ENCODE measurements at regions not wholly inside any gene's neighbourhood (a gene's known extent, or its start where the extent isn't known, plus 50 kb on each side); places are given as distances from the start of the nearest gene placed in this dataset.

- peak overlapping the region; percentile 51; the same call in 1 of the 2 replicates for H4K8ac ChIP-seq (ENCODE audit: extremely low read depth, insufficient read depth, low read length)
- WGBS, 2 experiments (ENCODE audit: extremely low coverage in 1 of 2, insufficient coverage in 1 of 2, insufficient read length in 1 of 2, insufficient replicate concordance in 2 of 2, low coverage in 1 of 2, low lambda C conversion rate in 2 of 2, missing lambda C conversion rate in 1 of 2) = 95% methylated on average over 2 of the region's 2 CpGs; no CpG with 5 or more reads in 1 of the 2 experiments
- POLR2A ChIA-PET (ENCODE audit: partially characterized antibody) = no interaction called here
- no peaks in the 10 kb centered on the region for H3K4me1 ChIP-seq (replicated peaks in 1 of 4; ENCODE audit: control insufficient read depth in 3 of 4, insufficient read depth in 4 of 4, low read length in 3 of 4)
- TF ChIP-seq CREB1 (IDR thresholded peaks at IDR 0.05) = no peak
- TF ChIP-seq SP1 (IDR thresholded peaks at IDR 0.05; ENCODE audit: low read depth, low read length) = no peak
- no peak for TF ChIP-seq RFX5 (IDR thresholded peaks at IDR 0.05; ENCODE audit: borderline replicate concordance, low read depth, low read length)
- TF ChIP-seq EP300 (IDR thresholded peaks at IDR 0.05; ENCODE audit: borderline replicate concordance in 1 of 2, low read depth in 2 of 2, low read length in 2 of 2) = no peak
- no peak for TF ChIP-seq EGR1 (IDR thresholded peaks at IDR 0.05; ENCODE audit: borderline replicate concordance, low read depth, low read length)
- no peak for TF ChIP-seq ASH2L (IDR thresholded peaks at IDR 0.05; ENCODE audit: low read length)
- TF ChIP-seq CBX5 (IDR thresholded peaks at IDR 0.05; ENCODE audit: low read depth, low read length) = no peak
- no peak for TF ChIP-seq CHD2 (IDR thresholded peaks at IDR 0.05; ENCODE audit: low read length)
- no peak for TF ChIP-seq NRF1 (IDR thresholded peaks at IDR 0.05; ENCODE audit: low read depth, low read length)
- TF ChIP-seq, protein P1, sequence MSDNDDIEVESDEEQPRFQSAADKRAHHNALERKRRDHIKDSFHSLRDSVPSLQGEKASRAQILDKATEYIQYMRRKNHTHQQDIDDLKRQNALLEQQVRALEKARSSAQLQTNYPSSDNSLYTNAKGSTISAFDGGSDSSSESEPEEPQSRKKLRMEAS (IDR thresholded peaks at IDR 0.05) = no peak
- no peak for TF ChIP-seq SRF (IDR thresholded peaks at IDR 0.05; ENCODE audit: low read depth, low read length)
- TF ChIP-seq SAP30 (IDR thresholded peaks at IDR 0.05; ENCODE audit: insufficient read depth, insufficient replicate concordance, low read length) = no peak
- no peak for TF ChIP-seq BACH1 (IDR thresholded peaks at IDR 0.05; ENCODE audit: low read length)
- no peak for TF ChIP-seq HDAC2 (IDR thresholded peaks at IDR 0.05; ENCODE audit: borderline replicate concordance in 1 of 2, low read depth in 2 of 2, low read length in 2 of 2)
- TF ChIP-seq, protein P2, sequence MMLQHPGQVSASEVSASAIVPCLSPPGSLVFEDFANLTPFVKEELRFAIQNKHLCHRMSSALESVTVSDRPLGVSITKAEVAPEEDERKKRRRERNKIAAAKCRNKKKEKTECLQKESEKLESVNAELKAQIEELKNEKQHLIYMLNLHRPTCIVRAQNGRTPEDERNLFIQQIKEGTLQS (IDR thresholded peaks at IDR 0.05; ENCODE audit: insufficient read depth, low read depth, low read length) = no peak
- no peaks in the 10 kb centered on the region for H3K79me2 ChIP-seq (ENCODE audit: control insufficient read depth in 1 of 2, insufficient read depth in 2 of 2, low read length in 2 of 2)
- H3K4me3 ChIP-seq (ENCODE audit: extremely low read depth in 1 of 4, insufficient read depth in 2 of 4, low read depth in 3 of 4, low read length in 4 of 4) = no peak overlapping the region
- no peaks in the 10 kb centered on the region for H4K20me1 ChIP-seq (replicated peaks in 1 of 2; ENCODE audit: control insufficient read depth in 1 of 2, insufficient read depth in 2 of 2, low read length in 2 of 2)
- no peak overlapping the region for H2AK5ac ChIP-seq (ENCODE audit: low read depth, low read length)
- no peak overlapping the region for H3K18ac ChIP-seq (ENCODE audit: extremely low read depth, low read length)
- no peak overlapping the region for H3K4ac ChIP-seq (replicated peaks; ENCODE audit: insufficient read length, low read depth, low read length)
- no peak overlapping the region for H3K4me2 ChIP-seq (ENCODE audit: insufficient read depth in 1 of 2, low read depth in 2 of 2, low read length in 2 of 2)
- H3K23ac ChIP-seq (ENCODE audit: insufficient read length) = no peak overlapping the region
- no peak overlapping the region for H3K14ac ChIP-seq (ENCODE audit: insufficient read length)
- H3K9me3 ChIP-seq (ENCODE audit: insufficient read depth in 2 of 2, low read depth in 1 of 2, low read length in 1 of 2) = peaks cover 0 to 4% of the 10 kb centered on the region in 2 experiments; a peak in 1 of 4 replicates
- CTCF ChIA-PET (ENCODE audit: partially characterized antibody) = no interaction called here
- H3K27ac ChIP-seq (ENCODE audit: low read depth, low read length) = no peak overlapping the region
- H2BK5ac ChIP-seq (ENCODE audit: low read depth, low read length) = no peak overlapping the region
- H2BK12ac ChIP-seq (ENCODE audit: low read depth, low read length) = no peak overlapping the region
- FAIRE-seq = no peak
- no peak overlapping the region for H3K9ac ChIP-seq (replicated peaks in 1 of 4; ENCODE audit: extremely low read depth in 1 of 4, low read depth in 3 of 4, low read length in 3 of 4)
- no peaks in the 10 kb centered on the region for H3K27me3 ChIP-seq (replicated peaks in 1 of 4; ENCODE audit: control insufficient read depth in 3 of 4, extremely low read depth in 1 of 4, insufficient read depth in 3 of 4, low read length in 3 of 4)
- H3K56ac ChIP-seq (replicated peaks; ENCODE audit: insufficient read length, low read depth, low read length) = no peak overlapping the region
- no peak overlapping the region for H2AFZ ChIP-seq (ENCODE audit: low read length)
- H4K91ac ChIP-seq (replicated peaks; ENCODE audit: insufficient read length, low read length) = no peak overlapping the region
- H2BK15ac ChIP-seq (ENCODE audit: low read length) = no peak overlapping the region
- no peak overlapping the region for H2BK120ac ChIP-seq (replicated peaks; ENCODE audit: low read depth, low read length)
- H2BK20ac ChIP-seq (ENCODE audit: low read length) = no peak overlapping the region
- no peaks in the 10 kb centered on the region for H3K36me3 ChIP-seq (ENCODE audit: control insufficient read depth in 2 of 4, insufficient read depth in 4 of 4, low read length in 3 of 4)
- no peaks in the 10 kb centered on the region for H3K79me1 ChIP-seq (ENCODE audit: low read depth, low read length)
- no peaks in the 10 kb centered on the region for H3K23me2 ChIP-seq (ENCODE audit: low read depth, low read length)
- H4K5ac ChIP-seq (ENCODE audit: insufficient read length, low read depth, low read length) = no peak overlapping the region
- DNase-seq (ENCODE audit: low read depth in 1 of 2, low spot score in 2 of 2) = no peak
Measured at GRCh38 chr20:60199866-60200265, 241.6 kb downstream of the CDH26 start.

All from H1 (cell line).